ENCODE measurements at regions not wholly inside any gene's neighbourhood (a gene's known extent, or its start where the extent isn't known, plus 50 kb on each side); places are given as distances from the start of the nearest gene placed in this dataset.

DNA sequence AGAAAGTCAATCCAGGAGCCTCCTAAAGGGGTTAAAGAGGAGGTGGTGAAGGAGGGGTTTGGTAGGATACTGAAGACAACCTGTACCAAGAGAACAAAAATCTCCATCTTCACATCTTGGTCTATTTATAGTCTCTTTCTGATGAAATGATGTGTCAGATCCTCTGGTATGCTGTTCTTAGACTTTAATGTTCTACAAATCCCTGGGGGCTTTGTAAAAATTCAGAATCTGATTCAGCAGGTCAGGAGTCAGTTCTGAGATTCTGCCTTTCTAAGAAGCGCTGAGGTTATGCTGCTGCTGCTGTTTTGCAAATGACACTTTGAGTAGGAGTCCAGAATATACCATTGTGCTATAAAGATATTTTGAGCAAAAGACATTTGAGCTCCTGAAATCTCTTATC is 172.9 kb upstream of the GLRA2 start:
- Histone ChIP-seq H3K4me3 (no peak overlapping the region), H3K27ac (no peak overlapping the region)
- no peak for DNase-seq (ENCODE audit: low spot score)
- TF ChIP-seq, protein P1, sequence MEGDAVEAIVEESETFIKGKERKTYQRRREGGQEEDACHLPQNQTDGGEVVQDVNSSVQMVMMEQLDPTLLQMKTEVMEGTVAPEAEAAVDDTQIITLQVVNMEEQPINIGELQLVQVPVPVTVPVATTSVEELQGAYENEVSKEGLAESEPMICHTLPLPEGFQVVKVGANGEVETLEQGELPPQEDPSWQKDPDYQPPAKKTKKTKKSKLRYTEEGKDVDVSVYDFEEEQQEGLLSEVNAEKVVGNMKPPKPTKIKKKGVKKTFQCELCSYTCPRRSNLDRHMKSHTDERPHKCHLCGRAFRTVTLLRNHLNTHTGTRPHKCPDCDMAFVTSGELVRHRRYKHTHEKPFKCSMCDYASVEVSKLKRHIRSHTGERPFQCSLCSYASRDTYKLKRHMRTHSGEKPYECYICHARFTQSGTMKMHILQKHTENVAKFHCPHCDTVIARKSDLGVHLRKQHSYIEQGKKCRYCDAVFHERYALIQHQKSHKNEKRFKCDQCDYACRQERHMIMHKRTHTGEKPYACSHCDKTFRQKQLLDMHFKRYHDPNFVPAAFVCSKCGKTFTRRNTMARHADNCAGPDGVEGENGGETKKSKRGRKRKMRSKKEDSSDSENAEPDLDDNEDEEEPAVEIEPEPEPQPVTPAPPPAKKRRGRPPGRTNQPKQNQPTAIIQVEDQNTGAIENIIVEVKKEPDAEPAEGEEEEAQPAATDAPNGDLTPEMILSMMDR (IDR thresholded peaks at IDR 0.05), result no peak

DNA sequence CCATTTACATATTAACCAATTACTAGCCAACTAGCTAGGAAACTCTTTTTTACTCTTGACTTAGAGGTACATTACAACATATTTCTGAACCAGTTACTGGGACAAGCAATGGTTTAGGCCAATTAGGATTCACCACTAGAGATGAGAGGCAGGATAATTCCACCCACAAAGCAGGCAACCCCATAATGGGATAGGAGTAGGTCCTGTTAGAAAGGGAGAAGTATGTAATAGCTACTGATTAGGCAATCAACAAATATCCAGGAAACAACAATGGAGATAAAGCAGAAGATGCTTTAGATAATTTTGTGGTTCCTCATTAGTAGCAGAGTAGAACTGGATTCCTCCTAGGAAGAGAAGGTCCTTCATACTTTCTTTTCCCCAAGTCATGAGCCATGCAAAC is 173.8 kb upstream of the GLRA2 start:
- H3K27ac ChIP-seq, result no peak overlapping the region
- no peak for DNase-seq (ENCODE audit: low spot score)
- TF ChIP-seq, protein P1 (IDR thresholded peaks at IDR 0.05), result no peak
- no peak overlapping the region for H3K4me3 ChIP-seq

DNA sequence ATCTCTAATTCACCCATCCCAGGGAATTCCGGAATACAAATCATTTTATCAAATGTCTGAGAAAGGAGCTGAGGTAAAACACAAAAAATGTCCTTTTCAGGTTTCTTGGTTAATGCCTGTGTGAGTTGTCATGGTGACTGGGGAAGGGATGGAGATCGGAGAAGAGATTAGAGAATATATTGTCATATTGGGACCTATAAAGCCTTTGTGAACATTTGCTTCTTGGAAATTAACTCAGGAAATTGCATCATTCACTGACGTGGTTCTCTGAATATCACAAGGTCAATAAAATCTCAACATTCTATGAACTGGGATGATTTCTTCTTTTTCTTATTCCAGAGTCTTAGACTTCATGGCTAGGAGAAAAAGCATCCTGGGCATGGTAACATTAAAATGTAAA is 174.8 kb upstream of the GLRA2 start:
- Histone ChIP-seq H3K4me3 (no peak overlapping the region), H3K27ac (no peak overlapping the region)
- no peak for DNase-seq (ENCODE audit: low spot score)
- TF ChIP-seq, protein P1 (IDR thresholded peaks at IDR 0.05), result no peak

DNA sequence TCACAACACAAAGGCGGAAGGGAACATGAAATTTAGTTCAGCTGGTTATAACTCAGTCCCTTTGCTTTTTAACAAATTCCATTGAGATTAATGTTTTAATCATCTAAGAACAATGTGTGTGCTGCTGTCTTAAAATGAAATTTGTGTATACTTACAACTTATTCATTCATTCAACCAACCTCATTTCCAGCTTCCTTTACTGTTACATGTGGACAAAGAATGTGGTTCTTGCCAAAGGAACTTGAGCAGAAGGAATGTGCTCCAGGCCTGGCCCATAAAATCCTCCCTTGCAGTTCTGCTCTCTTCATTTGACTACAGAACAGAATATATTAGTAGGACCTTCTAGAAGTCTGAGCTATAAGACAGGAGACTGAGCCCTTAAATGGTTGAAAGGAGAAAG is 176.8 kb upstream of the GLRA2 start:
- TF ChIP-seq, protein P1 (IDR thresholded peaks at IDR 0.05), result no peak
- Histone ChIP-seq H3K27ac (no peak overlapping the region), H3K4me3 (no peak overlapping the region)
- DNase-seq (ENCODE audit: low spot score), result no peak

DNA sequence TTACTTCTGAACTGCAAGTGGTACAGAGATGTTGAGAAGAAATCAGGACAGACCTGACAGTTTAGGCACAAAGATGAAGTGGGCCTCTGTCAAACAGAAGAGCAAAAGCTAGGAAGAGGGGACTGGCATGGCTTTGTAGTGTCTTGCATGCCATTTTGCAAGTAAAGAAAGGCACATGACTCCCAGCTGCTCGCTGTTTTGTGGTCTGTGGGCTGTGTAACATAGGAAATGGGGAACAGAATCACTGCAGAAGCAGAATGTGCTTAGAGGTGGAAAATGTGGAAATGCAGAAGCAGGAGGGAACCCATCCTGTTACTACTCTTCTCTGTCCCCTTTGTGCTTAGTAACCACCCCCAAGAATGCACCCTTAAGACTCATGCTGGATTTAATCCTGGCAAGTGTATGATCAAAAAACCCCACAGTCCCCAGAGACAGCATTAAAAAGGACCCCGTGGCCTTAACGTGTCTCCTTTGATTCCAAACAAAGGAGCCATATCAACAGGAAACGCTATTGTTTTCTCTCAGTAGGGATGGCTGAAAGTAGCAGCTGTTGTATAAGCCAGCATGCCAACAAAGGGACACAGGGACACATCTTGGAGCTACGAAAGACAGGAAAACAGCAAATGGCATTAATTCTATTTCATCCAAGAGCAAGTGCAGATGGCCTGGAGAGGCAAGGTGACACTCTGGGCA is 177.6 kb upstream of the GLRA2 start:
- TF ChIP-seq, protein P1 (IDR thresholded peaks at IDR 0.05), result no peak
- Histone ChIP-seq H3K4me3 (no peak overlapping the region), H3K27ac (no peak overlapping the region)
- no peak for DNase-seq (ENCODE audit: low spot score)

DNA sequence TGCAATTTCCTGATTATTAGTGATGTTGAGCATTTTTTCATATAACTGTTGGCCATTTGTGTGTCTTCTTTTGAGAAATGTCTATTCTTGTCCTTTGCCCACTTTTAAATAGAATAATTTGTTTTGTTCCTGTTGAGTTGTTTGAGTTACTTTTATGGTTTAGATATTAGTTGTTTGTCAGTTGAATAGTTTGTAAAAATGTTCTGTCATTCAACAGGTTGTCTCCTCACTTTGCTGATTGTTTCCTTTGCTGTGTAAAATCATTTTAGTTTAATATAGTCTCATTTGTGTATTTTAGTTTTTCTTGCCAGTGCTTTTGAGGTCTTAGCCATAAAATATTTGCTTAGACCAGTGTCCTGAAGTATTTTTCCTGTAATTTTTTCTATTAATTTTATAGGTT is 181.8 kb upstream of the GLRA2 start:
- Histone ChIP-seq H3K4me3 (no peak overlapping the region), H3K27ac (no peak overlapping the region)
- TF ChIP-seq, protein P1 (IDR thresholded peaks at IDR 0.05), result no peak
- DNase-seq (ENCODE audit: low spot score), result no peak

DNA sequence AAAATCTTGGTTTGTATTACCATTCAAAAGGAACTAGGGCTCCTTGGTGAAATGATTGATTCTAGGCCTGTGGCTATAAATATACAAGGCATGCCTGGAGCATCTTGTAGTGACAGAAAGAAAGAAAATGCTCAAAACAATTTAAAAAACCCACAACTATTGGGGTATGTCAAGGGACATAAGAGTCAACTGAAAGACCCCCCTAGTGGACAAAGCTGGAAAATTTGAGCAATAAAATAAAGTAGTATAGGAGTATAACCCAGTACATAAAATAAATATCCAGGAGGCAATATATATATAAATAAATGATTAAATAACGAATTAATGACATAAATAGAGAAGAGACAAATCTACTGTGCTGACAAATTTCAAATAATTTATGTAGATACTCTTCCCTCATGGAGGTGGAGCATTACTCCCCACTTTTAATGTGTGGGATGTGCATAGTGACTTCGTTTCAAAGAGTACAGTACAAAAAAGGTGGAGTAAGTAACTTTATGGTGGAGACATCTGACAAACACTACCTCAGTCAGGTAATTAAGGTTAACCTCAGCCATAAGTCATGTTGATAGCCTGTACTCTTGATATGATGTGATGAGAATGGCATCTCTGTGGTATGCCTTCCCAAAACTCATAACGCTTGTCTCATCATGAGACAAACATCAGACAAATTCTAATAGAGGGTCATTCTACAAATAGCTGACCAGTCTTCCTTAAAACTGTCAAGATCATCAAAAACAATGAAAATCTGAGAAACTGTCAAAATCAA is 185.0 kb upstream of the GLRA2 start:
- H3K4me3 ChIP-seq, result no peak overlapping the region
- TF ChIP-seq, protein P1 (IDR thresholded peaks at IDR 0.05), result no peak
- DNase-seq (ENCODE audit: low spot score), result no peak
- H3K27ac ChIP-seq, result no peak overlapping the region

Measured in coronary artery (tissue), 2 donors.